ENCODE measurements at regions not wholly inside any gene's neighbourhood (a gene's known extent, or its start where the extent isn't known, plus 50 kb on each side); places are given as distances from the start of the nearest gene placed in this dataset.

GRCh38 chr7:34281260-34281659, 375.9 kb downstream of the BMPER start:
- WGBS, 2 experiments (ENCODE audit: extremely low coverage in 2 of 2, insufficient read length in 1 of 2): no CpG with 5 or more reads among the region's 1 CpG
- no peak overlapping the region for H2AK5ac ChIP-seq (ENCODE audit: low read depth, low read length)
- no peak overlapping the region for H2BK15ac ChIP-seq (ENCODE audit: low read depth, low read length)
- POLR2A ChIA-PET (ENCODE audit: unreplicated experiment): no interaction called here
- H3K4me3 ChIP-seq (ENCODE audit: insufficient read depth, low read depth, low read length): no peak overlapping the region
- no peak overlapping the region for H4K8ac ChIP-seq (ENCODE audit: low read depth in 2 of 2, low read length in 2 of 2)
- intact Hi-C loops (cut with micrococcal nuclease): no loop called here
- dilution Hi-C loops (cut with HindIII; ENCODE audit: low sequenced_read_pairs, unreplicated experiment): no loop called here
- CTCF ChIA-PET: no interaction called here
- H3K79me1 ChIP-seq (ENCODE audit: low read depth in 1 of 2, low read length in 2 of 2): no peaks in the 10 kb centered on the region
- H3K4ac ChIP-seq (ENCODE audit: low read depth, low read length): no peak overlapping the region
- no peak overlapping the region for H2AK9ac ChIP-seq (replicated peaks; ENCODE audit: low read depth, low read length, poor library complexity)
- H2BK120ac ChIP-seq (ENCODE audit: low read depth, low read length): no peak overlapping the region
- ATAC-seq (ENCODE audit: low read depth) (no peak), DNase-seq (no peak)
- BruUV-seq (replicated peaks): no TSS peak
- H2AFZ ChIP-seq (replicated peaks; ENCODE audit: low read length, poor library complexity): no peak overlapping the region
- no peaks in the 10 kb centered on the region for H3K36me3 ChIP-seq (ENCODE audit: control insufficient read depth, insufficient read depth, low read length)
- no peak overlapping the region for H3K23ac ChIP-seq (ENCODE audit: low read depth, low read length)
- H3K18ac ChIP-seq (ENCODE audit: low read depth, low read length): no peak overlapping the region
- no peaks in the 10 kb centered on the region for H4K20me1 ChIP-seq (ENCODE audit: insufficient read depth, low read length)
- H3K27ac ChIP-seq (ENCODE audit: insufficient read depth, low read length): no peak overlapping the region
- H2BK20ac ChIP-seq (ENCODE audit: low read depth, low read length): no peak overlapping the region
- H3K27me3 ChIP-seq (ENCODE audit: control insufficient read depth, insufficient read depth, low read length): no peaks in the 10 kb centered on the region
- H3K9me3 ChIP-seq (ENCODE audit: control insufficient read depth, insufficient read depth, low read length): no peaks in the 10 kb centered on the region
- H2BK5ac ChIP-seq (ENCODE audit: low read depth, low read length, poor library complexity, severe bottlenecking): no peak overlapping the region
- TF ChIP-seq, protein P1, sequence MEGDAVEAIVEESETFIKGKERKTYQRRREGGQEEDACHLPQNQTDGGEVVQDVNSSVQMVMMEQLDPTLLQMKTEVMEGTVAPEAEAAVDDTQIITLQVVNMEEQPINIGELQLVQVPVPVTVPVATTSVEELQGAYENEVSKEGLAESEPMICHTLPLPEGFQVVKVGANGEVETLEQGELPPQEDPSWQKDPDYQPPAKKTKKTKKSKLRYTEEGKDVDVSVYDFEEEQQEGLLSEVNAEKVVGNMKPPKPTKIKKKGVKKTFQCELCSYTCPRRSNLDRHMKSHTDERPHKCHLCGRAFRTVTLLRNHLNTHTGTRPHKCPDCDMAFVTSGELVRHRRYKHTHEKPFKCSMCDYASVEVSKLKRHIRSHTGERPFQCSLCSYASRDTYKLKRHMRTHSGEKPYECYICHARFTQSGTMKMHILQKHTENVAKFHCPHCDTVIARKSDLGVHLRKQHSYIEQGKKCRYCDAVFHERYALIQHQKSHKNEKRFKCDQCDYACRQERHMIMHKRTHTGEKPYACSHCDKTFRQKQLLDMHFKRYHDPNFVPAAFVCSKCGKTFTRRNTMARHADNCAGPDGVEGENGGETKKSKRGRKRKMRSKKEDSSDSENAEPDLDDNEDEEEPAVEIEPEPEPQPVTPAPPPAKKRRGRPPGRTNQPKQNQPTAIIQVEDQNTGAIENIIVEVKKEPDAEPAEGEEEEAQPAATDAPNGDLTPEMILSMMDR (conservative IDR thresholded peaks at IDR 0.05; ENCODE audit: low read depth, low read length): 0 out of 2 replicates have a peak, but pooled peaks have one; percentile 16
- 0 out of 2 replicates have a peak, but pooled peaks have one; percentile 3 for TF ChIP-seq RAD21 (IDR thresholded peaks at IDR 0.05; ENCODE audit: low read length)
- no peak for TF ChIP-seq FOS (IDR thresholded peaks at IDR 0.05; ENCODE audit: low read depth, low read length)
- TF ChIP-seq RCOR1 (IDR thresholded peaks at IDR 0.05; ENCODE audit: insufficient replicate concordance, low read length): no peak
- no peak overlapping the region for H3K9ac ChIP-seq (ENCODE audit: low read depth, low read length)
- no peak overlapping the region for H4K91ac ChIP-seq (ENCODE audit: insufficient read depth, low read depth, low read length)
- no peak overlapping the region for H3K14ac ChIP-seq (replicated peaks; ENCODE audit: low read depth, low read length)
- H3K4me1 ChIP-seq (ENCODE audit: control insufficient read depth, insufficient read depth, low read length): no peaks in the 10 kb centered on the region
- no peaks in the 10 kb centered on the region for H3K9me1 ChIP-seq (ENCODE audit: insufficient read depth, low read length)
- H4K5ac ChIP-seq (ENCODE audit: low read depth, low read length): no peak overlapping the region
- H3K4me2 ChIP-seq (ENCODE audit: low read depth, low read length): no peak overlapping the region
- no peak overlapping the region for H3K56ac ChIP-seq (ENCODE audit: extremely low read depth, insufficient read depth, low read length)
- in situ Hi-C loops (cut with MboI; ENCODE audit: low sequenced_read_pairs): no loop called here

Data from IMR-90 (cell line).